GM18508 (cell line): ENCODE measurements at regions not wholly inside any gene's neighbourhood (a gene's known extent, or its start where the extent isn't known, plus 50 kb on each side); places are given as distances from the start of the nearest gene placed in this dataset.
"Not testable (repeated sequence)": the region's sequence is repeated elsewhere in the genome, so short reads cannot be mapped to it uniquely, and the experiment has no call there.

Source experiments
- ATAC-seq: cut with Tn5 transposase; IDR thresholded peaks from one replicate; pipeline ENCODE4 v1.9.1; 2021; ENCODE audit warnings: moderate number of reproducible peaks; ENCODE audit not compliant: insufficient read depth, unreplicated experiment

DNA sequence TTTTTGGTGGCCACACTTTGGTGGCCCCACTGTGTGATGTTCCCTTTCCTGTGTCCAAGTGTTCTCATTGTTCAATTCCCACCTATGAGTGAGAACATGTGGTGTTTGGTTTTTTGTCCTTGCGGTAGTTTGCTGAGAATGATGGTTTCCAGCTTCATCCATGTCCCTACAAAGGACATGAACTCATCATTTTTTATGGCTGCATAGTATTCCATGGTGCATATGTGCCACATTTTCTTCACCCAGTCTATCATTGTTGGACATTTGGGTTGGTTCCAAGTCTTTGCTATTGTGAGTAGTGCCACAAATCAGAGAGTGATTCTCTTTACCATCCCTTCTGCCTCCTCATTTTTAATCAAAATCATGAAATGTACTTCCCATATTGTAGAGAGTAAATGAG is 114.0 kb upstream of the NR2F2 start:
- ATAC-seq: not testable (repeated sequence)

DNA sequence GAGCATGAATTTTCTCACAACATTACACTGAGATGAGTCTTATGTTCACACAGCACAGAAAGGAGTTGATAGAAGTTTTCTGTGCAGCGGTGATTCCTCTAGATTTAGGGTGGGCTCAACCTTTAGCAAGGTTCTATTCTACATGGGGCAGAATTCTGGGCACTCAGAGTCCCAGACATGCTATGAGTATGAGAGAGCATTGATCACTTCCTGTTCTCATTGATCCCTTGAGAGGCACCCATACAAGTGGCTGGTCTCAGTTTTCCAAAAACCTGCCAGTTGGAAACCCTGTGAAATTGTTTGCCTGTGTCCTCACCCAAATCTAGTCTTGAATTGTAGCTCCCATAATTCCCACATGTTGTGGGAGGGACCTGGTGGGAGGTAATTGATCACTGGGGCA is 112.5 kb upstream of the NR2F2 start:
- no peak for ATAC-seq

DNA sequence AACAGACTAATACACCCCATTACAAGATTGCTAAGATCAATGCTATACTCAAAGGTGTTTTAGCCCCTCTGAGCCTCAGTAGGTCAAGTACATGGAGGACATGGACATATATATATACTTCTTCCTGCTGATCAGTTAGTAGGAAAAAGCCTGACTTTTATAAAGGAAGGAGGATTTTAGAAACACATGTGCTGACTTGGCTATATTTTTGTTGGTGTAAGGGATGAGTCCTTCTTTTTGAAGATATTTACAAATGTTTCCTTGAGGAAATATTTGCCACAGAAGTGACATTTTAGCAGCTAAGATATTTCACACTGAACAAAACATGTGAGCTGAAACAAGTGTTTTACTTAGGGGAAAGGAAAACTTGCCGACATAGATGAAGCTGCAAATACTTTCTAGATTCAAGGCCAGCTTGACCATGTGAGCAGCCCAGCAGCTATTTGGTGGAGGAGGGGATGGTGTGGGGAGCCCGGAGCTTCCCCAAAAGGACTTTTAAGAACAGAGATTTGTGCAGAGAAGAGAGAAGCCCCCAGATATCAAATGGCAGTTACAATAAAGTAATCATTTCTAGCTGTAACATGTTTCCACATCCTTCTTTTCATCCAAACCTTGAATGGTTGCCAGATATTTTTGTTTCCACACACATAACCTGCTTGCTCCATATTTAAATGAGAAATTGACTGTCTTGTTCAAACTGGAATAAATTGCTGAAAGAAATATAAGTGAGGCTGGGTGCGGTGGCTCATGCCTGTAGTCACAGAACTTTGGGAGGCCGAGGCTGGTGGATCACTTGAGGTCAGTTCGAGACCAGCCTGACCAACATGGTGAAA is 111.7 kb upstream of the NR2F2 start:
- no peak for ATAC-seq

DNA sequence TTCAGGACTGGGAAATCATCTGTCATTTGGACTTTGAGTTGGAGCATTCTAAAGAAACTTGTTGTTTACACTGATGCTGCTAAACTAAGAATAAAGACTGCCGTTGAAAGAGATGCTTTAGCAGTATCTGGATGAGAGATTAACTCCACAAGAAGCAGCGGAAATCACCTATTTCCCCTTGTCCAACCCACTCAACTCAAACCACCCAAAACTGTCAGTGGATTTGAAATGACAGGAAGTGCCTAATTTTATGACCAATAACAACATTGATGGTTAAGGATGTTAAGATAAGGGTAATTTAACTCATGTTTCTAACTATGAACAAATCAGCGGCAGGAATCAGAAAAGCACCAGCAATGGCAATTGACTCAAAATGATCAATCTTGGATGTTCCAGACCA is 110.8 kb upstream of the NR2F2 start:
- no peak for ATAC-seq

DNA sequence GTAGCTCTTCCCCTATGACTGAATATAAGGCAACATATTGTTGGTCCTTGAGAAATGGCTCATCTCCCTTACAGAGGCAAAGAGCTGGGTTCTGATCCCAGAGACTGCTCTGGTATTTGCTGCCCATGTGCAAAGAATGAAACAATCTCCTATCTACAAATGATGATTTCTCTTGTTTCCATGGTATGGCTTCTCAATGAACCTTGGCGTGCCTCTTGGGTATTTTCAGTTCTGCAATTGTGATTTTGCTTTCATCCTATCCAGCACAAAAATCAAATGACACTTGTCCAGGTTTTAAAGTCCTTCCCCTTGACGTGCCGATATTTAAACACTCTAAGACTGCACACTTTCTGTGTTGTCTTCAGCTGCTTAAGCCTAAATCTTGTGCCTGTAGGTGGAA is 109.8 kb upstream of the NR2F2 start:
- ATAC-seq: no peak

DNA sequence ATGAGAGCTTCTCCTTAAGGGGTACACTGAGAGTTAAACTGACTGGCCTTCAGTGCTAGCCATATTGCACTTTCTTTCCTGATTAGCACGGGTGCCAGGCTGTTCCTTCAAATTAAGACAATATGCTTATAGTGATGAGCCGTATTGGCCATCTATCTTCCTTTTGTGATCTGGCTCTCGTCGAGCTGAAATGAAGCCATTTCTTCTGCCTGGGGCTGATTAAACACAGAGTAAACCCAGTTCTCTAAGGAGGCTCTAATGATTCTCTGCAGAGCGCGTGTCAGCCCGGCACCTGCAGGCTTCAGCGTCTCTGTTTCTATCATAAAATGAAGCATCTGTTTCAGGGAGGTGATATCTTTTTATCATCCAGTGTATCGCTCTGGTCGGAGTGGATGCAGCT is 107.5 kb upstream of the NR2F2 start:
- no peak for ATAC-seq

DNA sequence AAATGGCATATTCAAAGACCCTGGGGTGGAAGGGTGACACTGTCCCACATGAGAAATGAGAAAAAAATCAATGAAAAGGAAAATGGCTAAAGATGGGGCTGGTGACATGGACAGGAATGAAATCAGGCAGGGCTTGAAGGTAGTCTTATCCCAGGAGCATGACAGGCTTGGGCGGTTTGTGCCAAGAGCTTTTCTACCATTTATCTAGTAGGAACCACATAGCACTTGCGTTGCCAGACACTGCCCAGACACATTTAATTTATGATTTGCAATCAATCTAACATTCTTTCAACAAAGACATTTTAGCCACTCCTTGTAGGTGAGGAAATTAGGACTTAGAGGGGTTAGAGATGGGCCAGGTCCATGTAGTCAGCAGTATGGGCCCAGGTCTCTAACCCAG is 106.6 kb upstream of the NR2F2 start:
- no peak for ATAC-seq

DNA sequence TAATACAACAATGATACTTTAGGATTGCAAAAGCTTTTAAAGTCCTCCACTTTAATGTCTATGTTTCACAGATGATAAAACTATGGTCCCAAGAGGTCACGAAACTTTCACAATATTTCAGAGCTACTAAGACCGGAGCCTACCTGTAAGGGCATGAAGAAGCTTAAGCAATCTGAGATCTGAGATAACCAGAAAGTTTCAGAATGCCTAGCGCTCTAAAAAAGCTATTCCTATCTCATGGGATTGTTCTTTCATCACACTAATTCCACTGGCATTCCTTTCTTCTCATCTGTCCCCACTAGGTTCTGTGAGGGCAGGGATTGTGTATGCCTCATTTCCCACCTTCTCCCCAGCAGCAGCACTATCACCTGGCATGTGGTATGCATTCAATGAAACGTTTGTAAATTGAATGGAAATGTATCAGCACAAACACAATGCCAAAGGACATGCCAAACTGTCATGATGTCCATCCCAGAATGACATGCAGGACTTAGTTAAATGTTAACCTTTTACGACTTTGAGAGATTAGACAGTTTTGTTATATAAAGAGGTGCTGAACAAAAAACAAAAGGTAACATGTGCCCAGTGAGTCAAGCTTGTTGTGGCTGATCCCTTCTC is 104.7 kb upstream of the NR2F2 start:
- ATAC-seq: no peak

DNA sequence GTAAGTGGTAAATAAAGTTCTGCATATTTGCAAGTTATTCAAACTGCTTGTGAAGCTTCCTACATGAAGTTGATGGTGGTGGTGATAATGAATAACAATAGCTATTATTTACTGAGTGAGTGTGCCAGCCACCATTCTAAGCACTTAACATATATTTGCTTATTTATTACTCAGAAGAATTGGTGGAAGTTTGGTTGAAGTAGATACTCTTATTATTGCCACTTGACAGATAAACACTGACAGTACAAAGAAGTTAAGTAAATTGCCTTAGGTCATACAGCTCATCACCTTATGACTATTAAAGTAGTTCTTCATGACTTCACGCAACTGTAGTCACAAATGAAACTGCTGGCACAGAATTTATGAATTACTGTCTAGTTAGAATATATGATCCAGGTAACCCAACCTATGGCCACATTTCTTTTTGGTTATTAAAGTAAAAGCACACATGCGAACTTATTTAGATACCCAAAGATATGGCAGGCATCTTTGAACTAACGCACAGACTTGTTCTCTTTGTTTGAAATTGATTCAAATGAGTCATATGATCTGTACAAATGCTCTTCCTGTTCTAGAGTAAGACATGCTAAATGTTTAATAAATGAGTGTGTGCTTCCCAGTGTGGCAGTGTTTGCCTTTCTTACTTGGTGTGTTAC is 99.8 kb upstream of the NR2F2 start:
- ATAC-seq: no peak

DNA sequence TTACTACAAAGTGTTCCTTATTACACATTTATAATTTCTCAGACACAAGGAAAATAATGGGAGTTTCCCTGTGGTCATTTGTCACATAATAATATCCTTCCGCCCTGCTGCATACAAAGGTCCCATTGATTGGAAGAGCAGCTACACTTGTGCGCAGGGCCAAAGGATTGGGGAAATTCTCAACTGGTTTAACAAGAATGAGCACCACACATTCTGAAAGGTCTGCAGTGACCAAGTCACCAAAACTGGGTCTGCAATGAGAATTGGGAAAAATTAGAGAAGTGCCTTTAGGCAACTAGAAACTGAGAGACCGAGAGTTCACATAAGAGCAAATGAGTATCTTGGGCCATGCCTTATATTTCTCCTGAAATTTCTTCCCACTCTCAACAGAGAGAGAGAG is 98.2 kb upstream of the NR2F2 start:
- no peak for ATAC-seq

DNA sequence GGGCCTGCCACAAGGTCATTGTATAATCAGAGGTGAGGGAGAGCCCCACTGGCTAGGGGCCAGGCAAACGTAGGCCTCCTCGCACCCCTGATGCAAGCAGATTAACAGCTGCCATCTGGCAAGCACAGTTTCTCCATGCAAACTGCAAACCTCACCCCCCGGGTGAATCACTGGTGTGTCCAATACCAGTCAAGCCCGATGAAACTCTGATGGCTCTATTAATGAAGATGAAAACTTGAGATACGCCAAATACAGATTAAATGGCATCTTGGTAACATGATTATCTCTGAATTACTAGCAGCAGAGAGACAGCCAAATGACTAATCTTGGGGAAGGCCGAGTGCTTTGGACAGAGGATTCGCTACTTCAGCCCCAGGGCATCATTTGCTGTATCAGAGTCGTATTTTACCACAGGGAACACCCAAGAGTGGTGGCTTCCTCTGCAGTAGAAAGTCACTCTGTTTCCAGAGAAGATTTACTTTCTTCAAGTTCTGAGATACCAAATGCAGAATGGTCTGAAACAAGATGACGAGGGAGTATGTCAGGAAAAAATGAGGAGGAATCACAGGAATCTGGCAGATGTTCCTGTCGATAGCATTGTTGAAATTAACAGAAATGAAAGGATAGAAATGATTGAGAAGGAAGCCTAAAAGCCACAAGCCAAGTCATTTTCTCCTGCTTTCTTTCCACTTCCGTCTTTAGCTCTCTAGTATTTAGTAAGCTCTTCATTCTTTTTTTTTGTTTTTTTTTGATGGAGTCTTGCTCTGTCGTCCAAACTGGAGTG is 96.2 kb upstream of the NR2F2 start:
- ATAC-seq: peak; percentile 53

DNA sequence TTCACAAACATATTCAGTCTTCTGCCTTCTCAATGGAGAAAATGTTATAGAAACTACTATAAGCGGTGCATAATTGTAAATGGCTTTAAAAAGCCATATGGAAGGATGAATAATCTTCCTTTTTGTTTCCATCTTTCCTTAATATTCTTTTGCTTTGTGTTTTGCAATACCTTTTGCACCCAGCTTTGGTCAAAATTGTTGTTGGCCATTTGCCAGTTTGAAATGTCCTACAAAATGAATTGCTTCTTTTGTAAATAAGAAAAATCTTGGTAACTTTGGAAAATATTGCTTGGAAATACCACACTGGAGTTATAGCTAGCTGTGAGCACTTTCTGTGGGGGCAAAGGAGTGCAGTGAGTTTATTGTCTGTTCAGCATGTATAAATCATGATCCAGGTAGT is 93.5 kb upstream of the NR2F2 start:
- ATAC-seq: no peak

DNA sequence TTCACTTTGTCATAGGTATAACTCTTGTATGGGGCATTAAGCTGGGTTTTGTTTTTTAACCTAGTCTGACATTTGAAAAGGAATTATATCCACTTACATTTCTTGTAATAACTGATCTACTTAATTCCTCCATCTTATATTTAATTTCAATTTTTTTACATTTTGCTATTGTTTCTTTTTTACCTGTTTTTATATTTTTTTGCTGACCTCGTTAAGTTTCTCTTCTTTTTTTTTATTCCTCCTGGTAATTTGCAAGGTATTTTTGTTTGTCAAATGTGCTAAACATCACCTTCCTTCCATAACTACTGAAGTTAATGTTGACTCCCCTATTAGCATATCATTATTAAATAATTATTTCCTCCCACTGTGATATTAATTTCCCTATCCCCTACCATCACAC is 87.7 kb upstream of the NR2F2 start:
- no peak for ATAC-seq

DNA sequence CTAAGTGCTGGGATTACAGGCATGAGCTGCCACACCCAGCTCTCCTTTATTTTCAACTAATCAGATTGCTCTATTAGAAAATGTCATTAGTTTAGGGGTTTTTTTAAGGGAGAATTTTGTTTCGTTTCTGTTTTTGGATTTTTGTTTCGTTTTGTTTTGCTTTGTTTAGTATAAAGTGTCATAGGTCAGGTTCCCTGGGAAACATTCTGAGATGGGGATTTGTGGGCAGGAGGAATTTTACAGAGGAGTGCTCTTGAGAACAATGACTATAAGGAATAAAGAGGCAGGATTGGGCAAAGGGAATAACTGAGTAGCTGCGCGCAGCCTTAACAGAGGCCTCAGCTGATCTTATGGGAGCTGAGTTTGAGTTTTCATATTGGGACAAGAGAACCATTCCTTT is 86.8 kb upstream of the NR2F2 start:
- ATAC-seq: no peak

DNA sequence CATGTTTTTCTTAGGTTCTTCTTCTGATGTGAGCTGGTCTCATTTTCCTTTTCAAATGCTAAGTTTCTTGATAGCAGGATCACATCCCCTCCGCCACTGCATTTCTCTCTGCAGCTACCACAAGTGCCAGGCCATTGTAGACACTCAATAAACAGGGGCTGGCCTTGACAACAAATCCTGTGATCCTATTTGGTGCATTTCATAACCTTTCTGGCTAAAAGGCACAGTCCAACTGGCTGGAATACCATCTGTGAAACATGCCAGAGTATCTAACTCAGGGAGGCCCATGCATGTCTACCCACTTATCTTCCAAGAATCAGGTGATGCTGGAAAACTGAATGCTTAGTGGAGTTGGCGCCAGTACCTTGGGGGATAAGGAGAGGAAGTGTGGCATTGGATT is 85.2 kb upstream of the NR2F2 start:
- ATAC-seq: no peak

DNA sequence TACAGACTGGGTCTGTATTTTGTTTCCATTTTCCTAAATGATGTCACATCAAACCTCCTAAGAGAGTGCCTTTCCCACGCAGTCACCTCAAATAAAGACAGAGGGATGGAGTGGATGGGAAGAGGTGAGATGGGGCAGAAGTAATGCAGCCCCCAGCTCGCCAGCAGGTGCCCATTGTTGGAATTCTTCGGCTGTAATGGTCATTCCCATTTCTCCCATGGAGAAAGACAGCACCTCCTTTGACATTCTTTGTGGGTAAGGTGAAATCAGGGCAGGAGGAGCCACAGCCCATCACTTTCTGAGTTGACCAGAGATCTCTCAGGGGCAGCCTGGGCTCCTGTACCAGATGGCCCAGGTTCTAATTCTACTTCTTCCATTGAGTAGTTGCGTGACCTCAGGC is 84.4 kb upstream of the NR2F2 start:
- ATAC-seq: no peak

DNA sequence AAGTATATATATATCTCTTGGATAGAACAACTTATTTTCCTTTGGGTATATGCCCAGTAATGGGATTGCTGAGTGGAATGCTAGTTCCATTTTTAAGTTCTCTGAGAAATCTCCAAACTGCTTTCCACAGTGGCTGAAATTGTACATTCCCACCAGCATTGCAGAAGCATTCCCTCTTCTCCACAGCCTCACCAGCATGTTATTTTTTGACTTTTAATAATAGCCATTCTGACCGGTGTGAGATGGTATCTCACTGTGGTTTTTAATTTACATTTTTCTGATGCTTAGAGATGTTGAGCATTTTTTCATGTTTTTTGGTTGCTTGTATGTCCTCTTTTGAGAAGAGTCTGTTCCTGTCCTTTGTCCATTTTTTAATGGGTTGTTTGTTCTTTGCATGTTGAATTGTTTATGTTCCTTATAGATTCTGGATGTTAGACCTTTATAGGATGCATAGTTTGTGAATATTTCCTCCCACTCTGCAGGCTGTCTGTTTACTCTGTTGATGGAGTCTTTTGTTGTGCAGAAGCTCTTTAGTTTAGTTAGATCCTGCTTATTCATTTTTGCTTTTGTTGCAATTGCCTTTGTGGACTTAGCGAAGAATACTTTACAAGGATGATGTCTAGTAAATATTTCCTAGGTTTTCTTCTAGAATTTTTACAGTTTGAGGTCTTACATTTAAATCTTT is 82.7 kb upstream of the NR2F2 start:
- no peak for ATAC-seq

DNA sequence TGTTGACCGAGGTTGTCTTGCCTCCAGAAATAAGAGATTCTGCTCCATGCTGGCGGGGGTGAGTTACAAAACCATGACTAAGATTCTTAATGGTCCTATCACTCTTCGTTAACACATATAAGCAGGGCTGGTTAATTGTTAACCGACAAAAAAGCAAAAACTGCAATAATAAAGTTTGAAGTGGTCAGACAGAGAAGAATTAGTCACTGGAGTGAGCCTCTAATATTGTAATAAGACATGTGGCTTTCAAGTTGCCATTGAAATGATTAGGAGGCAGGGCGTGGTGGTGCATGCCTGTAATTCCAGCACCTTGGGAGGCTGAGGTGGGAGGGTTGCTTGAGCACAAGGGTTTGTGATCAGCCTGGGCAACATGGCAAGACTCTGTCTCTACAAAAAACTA is 78.4 kb upstream of the NR2F2 start:
- ATAC-seq: no peak

DNA sequence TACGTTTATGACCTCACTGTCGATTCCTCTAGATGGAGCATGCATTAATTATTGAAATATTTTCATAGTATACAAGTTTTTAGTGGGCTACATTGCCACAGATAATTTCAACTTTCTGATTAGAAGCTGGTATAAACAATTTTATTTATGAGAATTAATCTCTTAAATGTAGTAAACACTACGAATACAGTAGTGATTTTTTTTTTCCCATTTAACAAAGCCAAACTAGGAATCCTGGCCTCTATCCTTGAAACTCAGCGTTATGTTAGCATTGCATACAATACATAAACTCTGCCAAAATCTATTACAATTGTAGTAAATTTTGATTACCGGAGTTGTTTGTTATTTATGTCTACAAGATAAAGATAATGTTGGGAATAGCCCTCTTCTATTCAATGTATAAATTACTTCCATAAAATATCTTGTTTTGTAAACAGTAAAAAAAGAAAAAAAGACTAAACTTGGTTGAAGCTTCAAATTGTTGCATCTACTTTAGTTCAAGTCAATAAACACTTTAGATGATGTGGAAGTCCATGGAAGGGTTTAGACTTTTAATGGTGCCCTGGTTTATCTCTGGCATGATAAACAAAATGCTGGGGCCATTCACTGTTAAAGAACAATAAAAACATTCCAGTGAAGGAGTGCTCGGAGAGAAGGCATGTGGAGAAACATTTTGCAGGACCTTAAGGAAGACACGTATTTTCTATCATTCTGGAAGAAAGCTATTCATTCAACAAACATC is 77.3 kb upstream of the NR2F2 start:
- no peak for ATAC-seq

DNA sequence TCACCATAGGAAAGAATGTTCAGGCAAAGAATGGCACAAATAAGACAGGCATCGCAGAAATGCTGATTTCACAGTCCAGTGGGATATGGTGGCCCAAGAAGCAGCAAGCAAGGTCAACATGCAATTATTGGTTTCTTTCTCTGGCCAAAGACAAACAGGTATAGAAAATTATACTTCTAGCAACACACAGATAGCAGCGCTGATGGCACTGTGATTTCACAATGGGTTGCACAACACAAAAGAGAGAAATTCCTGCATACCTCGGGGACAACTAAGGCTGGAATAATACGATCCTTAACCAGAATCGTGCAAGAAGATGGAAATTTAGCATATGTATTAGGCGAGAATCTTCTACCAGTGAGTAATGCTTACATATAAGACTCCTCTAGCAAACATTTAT is 76.3 kb upstream of the NR2F2 start:
- ATAC-seq: no peak
